GM12878 (cell line): ENCODE measurements at regions not wholly inside any gene's neighbourhood (a gene's known extent, or its start where the extent isn't known, plus 50 kb on each side); places are given as distances from the start of the nearest gene placed in this dataset.

Experiments
- ATAC-seq: fragments of 200-7000 bp; cut with Tn5 transposase; 3 replicates; pipeline ENCODE4 v1.9.1; 2020; ENCODE audit warnings: mild to moderate bottlenecking, moderate library complexity
- BruUV-seq: library from RNA; stranded (reverse); fragments of 400-500 nt; replicated peaks from 2 replicates; lab custom pipeline; 2021; lab: Mats Ljungman, UMichigan
- CTCF ChIA-PET: fragments of 300-600 bp; sonication (Branson Sonifier 250); formaldehyde crosslinking; extraction: SDS; loops from one replicate; lab custom pipeline; 2021; ENCODE audit warnings: inconsistent platforms; lab: Yijun Ruan, JAX
- POLR2A ChIA-PET: fragments of 350-600 bp; formaldehyde crosslinking; extraction: SDS; loops from one replicate; lab custom pipeline; 2021; ENCODE audit warnings: inconsistent platforms; lab: Charles Lee
- RAD21 ChIA-PET: fragments of 300-600 bp; sonication (Branson Sonifier 250); formaldehyde crosslinking; loops from one replicate; lab custom pipeline; 2023; ENCODE audit warnings: antibody characterized with exemption; ENCODE audit not compliant: unreplicated experiment; lab: Charles Lee
- SMC1A ChIA-PET: fragments of 300-600 bp; sonication (Branson Sonifier 250); formaldehyde crosslinking; loops from one replicate; lab custom pipeline; 2023; ENCODE audit not compliant: unreplicated experiment, uncharacterized antibody; lab: Charles Lee
- DNase-seq: peaks from one replicate; pipeline ENCODE4 v3.0.0-alpha.2; 2011; ENCODE audit warnings: low read depth, low spot score
- FAIRE-seq: peaks from 3 replicates; lab custom pipeline; 2011; peaks lifted over from hg19 to GRCh38; lab: Jason Lieb, UNC
- H2AFZ ChIP-seq: 2 replicates; pipeline ENCODE4 v1.6.0; 2011; ENCODE audit warnings: low read depth, low read length, control low read depth; ENCODE audit not compliant: control insufficient read depth
- H3K27ac ChIP-seq: 2 replicates; pipeline ENCODE4 v1.5.1; 2011; ENCODE audit warnings: control low read depth; ENCODE audit not compliant: control insufficient read depth, insufficient read depth
- H3K27me3 ChIP-seq, 2 experiments: replicated peaks in 1 of 2; 2 replicates each; pipeline versions ENCODE4 v1.6.0 to v1.6.1; 2011; ENCODE audit warnings: low read length in 1 of 2; ENCODE audit not compliant: control insufficient read depth in 2 of 2, insufficient read depth in 2 of 2
- H3K36me3 ChIP-seq, 2 experiments: 2 replicates each; pipeline ENCODE4 v1.5.1; 2011; ENCODE audit warnings: low read length in 1 of 2; ENCODE audit not compliant: control insufficient read depth in 2 of 2, insufficient read depth in 2 of 2
- H3K4me1 ChIP-seq: 2 replicates; pipeline ENCODE4 v1.6.1; 2011; ENCODE audit warnings: mild to moderate bottlenecking, low read length, moderate library complexity, mixed read lengths; ENCODE audit not compliant: control insufficient read depth, insufficient read depth
- H3K4me2 ChIP-seq: 2 replicates; pipeline ENCODE4 v1.6.0; 2011; ENCODE audit warnings: control low read depth; ENCODE audit not compliant: control insufficient read depth, insufficient read depth
- H3K4me3 ChIP-seq: fragments of 200-600 bp; sonication (generic); 2 replicates; pipeline ENCODE4 v1.5.1; 2016
- H3K79me2 ChIP-seq: 2 replicates; pipeline ENCODE4 v1.6.0; 2011; ENCODE audit warnings: low read length; ENCODE audit not compliant: control insufficient read depth, insufficient read depth
- H3K9ac ChIP-seq: 2 replicates; pipeline ENCODE4 v1.8.0; 2011; ENCODE audit warnings: low read length, control low read depth, mixed read lengths; ENCODE audit not compliant: control insufficient read depth, insufficient read depth
- H3K9me3 ChIP-seq: replicated peaks from 3 replicates; pipeline ENCODE4 v1.5.1; 2011; ENCODE audit warnings: mild to moderate bottlenecking, low read length; ENCODE audit not compliant: control insufficient read depth, insufficient read depth
- H4K20me1 ChIP-seq: 2 replicates; pipeline ENCODE4 v1.6.0; 2011; ENCODE audit not compliant: control insufficient read depth, insufficient read depth
- BRCA1 ChIP-seq: IDR thresholded peaks from 2 replicates; pipeline ENCODE4 v1.6.1; 2011; ENCODE audit warnings: low read depth, low read length, improper control_type of control experiment
- CREB1 ChIP-seq: IDR thresholded peaks from 2 replicates; pipeline ENCODE4 v1.6.1; 2012; ENCODE audit warnings: low read depth, mild to moderate bottlenecking, inconsistent platforms
- CREM ChIP-seq: IDR thresholded peaks from 2 replicates; pipeline ENCODE4 v1.6.1; 2014; ENCODE audit warnings: antibody characterized with exemption, low read depth
- HDAC2 ChIP-seq: fragments of 200-600 bp; sonication (generic); IDR thresholded peaks from 2 replicates; pipeline ENCODE4 v1.6.1; 2017
- IRF4 ChIP-seq: IDR thresholded peaks from 2 replicates; pipeline ENCODE4 v1.6.1; 2011; ENCODE audit warnings: low read depth, low read length
- KDM1A ChIP-seq: fragments of 200-600 bp; sonication (generic); IDR thresholded peaks from 2 replicates; pipeline ENCODE4 v1.6.1; 2016; ENCODE audit warnings: borderline replicate concordance
- LARP7 ChIP-seq: fragments of 450-650 bp; IDR thresholded peaks from 2 replicates; pipeline ENCODE4 v1.6.1; 2017; ENCODE audit warnings: mild to moderate bottlenecking
- MLLT1 ChIP-seq: fragments of 450-650 bp; IDR thresholded peaks from 2 replicates; pipeline ENCODE4 v1.6.1; 2016; ENCODE audit warnings: mild to moderate bottlenecking
- MTA2 ChIP-seq: fragments of 450-650 bp; IDR thresholded peaks from 2 replicates; pipeline ENCODE4 v1.6.1; 2016; ENCODE audit warnings: low read depth, mild to moderate bottlenecking, moderate library complexity
- NFXL1 ChIP-seq: fragments of 450-650 bp; IDR thresholded peaks from 2 replicates; pipeline ENCODE4 v1.6.1; 2017; ENCODE audit warnings: antibody characterized with exemption, mild to moderate bottlenecking, borderline replicate concordance
- PAX5 ChIP-seq: IDR thresholded peaks from 2 replicates; pipeline ENCODE4 v1.6.1; 2011; ENCODE audit warnings: low read depth, low read length, borderline replicate concordance
- POLR2A ChIP-seq: IDR thresholded peaks from 2 replicates; pipeline ENCODE4 v1.6.1; 2011; ENCODE audit warnings: low read depth, mild to moderate bottlenecking, low read length
- SMAD1 ChIP-seq: fragments of 450-650 bp; IDR thresholded peaks from 2 replicates; pipeline ENCODE4 v1.6.1; 2018; ENCODE audit warnings: mild to moderate bottlenecking, low read depth; ENCODE audit not compliant: partially characterized antibody
- STAT3 ChIP-seq: IDR thresholded peaks from 2 replicates; pipeline ENCODE4 v1.6.1; 2011; ENCODE audit warnings: low read depth, low read length, improper control_type of control experiment
- TAF1 ChIP-seq: IDR thresholded peaks from 2 replicates; pipeline ENCODE4 v1.6.1; 2011; ENCODE audit warnings: mild to moderate bottlenecking, low read depth, low read length, borderline replicate concordance
- YBX1 ChIP-seq: fragments of 450-650 bp; IDR thresholded peaks from 2 replicates; pipeline ENCODE4 v1.6.1; 2016; ENCODE audit warnings: antibody characterized with exemption
- ZNF274 ChIP-seq: IDR thresholded peaks from one replicate; pipeline ENCODE4 v1.8.0; 2011; ENCODE audit not compliant: insufficient read length, insufficient read depth
- WGBS: methylation state at CpG from one replicate; pipeline ENCODE4 v1.1.6; 2016; ENCODE audit warnings: low lambda C conversion rate; ENCODE audit not compliant: insufficient replicate concordance, insufficient coverage; ENCODE audit errors: missing lambda C conversion rate; 5-methylcytosine and 5-hydroxymethylcytosine counted together
- in situ Hi-C: fragments of 300-500 bp; cut with MboI; formaldehyde crosslinking; loops from 9 replicates; pipeline ENCODE4 v1.14.3; 2018; ENCODE audit warnings: mixed read lengths
- intact Hi-C: fragments of 100-400 bp; cut with micrococcal nuclease; formaldehyde crosslinking; loops from one replicate; pipeline ENCODE4 v1.14.2; 2022; ENCODE audit not compliant: unreplicated experiment
- TF ChIP-seq, protein P1 (sequence below): IDR thresholded peaks from 2 replicates; pipeline ENCODE4 v1.6.1; 2011; ENCODE audit warnings: borderline replicate concordance, low read depth, mild to moderate bottlenecking, moderate library complexity, low read length; ENCODE audit not compliant: insufficient read depth, poor library complexity, severe bottlenecking

- Histone ChIP-seq H2AFZ (no peak overlapping the region), H3K36me3 (no peaks in the 10 kb centered on the region), H3K4me1 (no peaks in the 10 kb centered on the region), H3K27ac (no peak overlapping the region), H3K4me3 (no peak overlapping the region), H3K4me2 (no peak overlapping the region), H4K20me1 (no peaks in the 10 kb centered on the region), H3K9ac (no peak overlapping the region), H3K79me2 (no peaks in the 10 kb centered on the region), H3K9me3 (no peaks in the 10 kb centered on the region), H3K27me3 (no peaks in the 10 kb centered on the region)
- in situ Hi-C loops = loop anchor here (25.0 kb wide), 1 partner anchor 609 kb away; no protein-coding TSS in a partner anchor
- TF ChIP-seq MLLT1 = no peak
- no peak for TF ChIP-seq CREB1
- TF ChIP-seq KDM1A = no peak
- TF ChIP-seq IRF4 = no peak
- TF ChIP-seq, protein P1, sequence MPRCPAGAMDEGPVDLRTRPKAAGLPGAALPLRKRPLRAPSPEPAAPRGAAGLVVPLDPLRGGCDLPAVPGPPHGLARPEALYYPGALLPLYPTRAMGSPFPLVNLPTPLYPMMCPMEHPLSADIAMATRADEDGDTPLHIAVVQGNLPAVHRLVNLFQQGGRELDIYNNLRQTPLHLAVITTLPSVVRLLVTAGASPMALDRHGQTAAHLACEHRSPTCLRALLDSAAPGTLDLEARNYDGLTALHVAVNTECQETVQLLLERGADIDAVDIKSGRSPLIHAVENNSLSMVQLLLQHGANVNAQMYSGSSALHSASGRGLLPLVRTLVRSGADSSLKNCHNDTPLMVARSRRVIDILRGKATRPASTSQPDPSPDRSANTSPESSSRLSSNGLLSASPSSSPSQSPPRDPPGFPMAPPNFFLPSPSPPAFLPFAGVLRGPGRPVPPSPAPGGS = no peak
- no peak for TF ChIP-seq POLR2A
- TF ChIP-seq NFXL1 = no peak
- TF ChIP-seq ZNF274 = no peak
- no peak for TF ChIP-seq TAF1
- no peak for TF ChIP-seq MTA2
- TF ChIP-seq CREM = no peak
- no peak for TF ChIP-seq BRCA1
- TF ChIP-seq SMAD1 = no peak
- TF ChIP-seq HDAC2 = no peak
- TF ChIP-seq YBX1 = no peak
- TF ChIP-seq STAT3 = no peak
- TF ChIP-seq LARP7 = no peak
- no peak for TF ChIP-seq PAX5
- intact Hi-C loops = no loop called here
- ChIA-PET RAD21 (no interaction called here), SMC1A (no interaction called here), POLR2A (no interaction called here), CTCF (no interaction called here)
- FAIRE-seq = no peak
- WGBS = 46% methylated on average over 7 of the region's 7 CpGs
- no peak for DNase-seq
- ATAC-seq = no peak
- BruUV-seq = no TSS peak
These were observed 362.6 kb downstream of the KLF5 start for GRCh38 chr13:73421310-73421912.
